ENCODE measurements at regions not wholly inside any gene's neighbourhood (a gene's known extent, or its start where the extent isn't known, plus 50 kb on each side); places are given as distances from the start of the nearest gene placed in this dataset.

DNA sequence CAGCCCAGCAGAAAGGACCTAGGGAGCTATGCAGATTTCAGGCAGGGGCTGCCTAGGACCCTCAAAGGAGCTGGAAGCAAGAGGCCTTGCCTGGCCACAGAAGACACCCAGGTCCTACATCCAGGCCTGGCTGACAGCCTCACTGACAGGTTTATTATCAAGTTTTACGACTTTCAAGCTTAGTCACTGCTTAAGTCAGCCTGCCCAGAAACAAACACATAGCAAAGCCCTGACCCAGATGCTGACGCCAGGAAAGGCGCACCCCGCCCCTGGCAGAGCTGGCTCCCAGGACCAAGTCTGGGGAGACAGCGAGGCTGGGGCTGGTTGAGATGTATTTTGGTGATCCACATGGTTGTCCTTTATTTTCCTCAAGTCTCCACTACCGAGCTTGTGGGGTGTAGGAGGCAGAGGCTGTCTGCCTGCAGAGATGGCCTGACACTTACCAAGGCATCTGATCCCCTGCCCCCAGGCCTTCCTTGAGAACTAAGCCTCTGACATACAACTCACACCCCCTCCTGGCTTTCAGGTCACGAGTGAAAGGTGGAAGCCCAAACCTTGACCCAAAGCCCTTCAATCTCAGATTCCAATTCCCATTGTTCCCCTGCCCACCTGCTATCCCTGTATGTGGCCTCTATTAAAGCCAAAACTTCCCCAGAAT lies 80.7 kb upstream of the EMX2 start (continued):
- TF ChIP-seq GLIS1 (tag by site-specific recombination; IDR thresholded peaks at IDR 0.05) (peak; percentile 13; the same call in 1 of the 2 replicates), ZNF2 (tag by site-specific recombination; IDR thresholded peaks at IDR 0.05) (peak; percentile 36; the same call in 1 of the 2 replicates), ZNF600 (tag by site-specific recombination; IDR thresholded peaks at IDR 0.05) (no peak), ZNF146 (tag by site-specific recombination; IDR thresholded peaks at IDR 0.05) (0 out of 2 replicates have a peak, but pooled peaks have one; percentile 2), ZXDB (tag by site-specific recombination; IDR thresholded peaks at IDR 0.05) (peak; percentile 55; the same call in 1 of the 2 replicates), ZNF629 (tag by site-specific recombination; IDR thresholded peaks at IDR 0.05) (peak; percentile 91), KLF7 (tag by site-specific recombination; IDR thresholded peaks at IDR 0.05; ENCODE audit: borderline replicate concordance) (0 out of 2 replicates have a peak, but pooled peaks have one; percentile 54), ZEB2 (tag by site-specific recombination; IDR thresholded peaks at IDR 0.05) (peak; percentile 73; the same call in 1 of the 2 replicates), ZNF184 (tag by site-specific recombination; IDR thresholded peaks at IDR 0.05) (0 out of 2 replicates have a peak, but pooled peaks have one; percentile 39), SCRT1 (tag by site-specific recombination; IDR thresholded peaks at IDR 0.05; ENCODE audit: borderline replicate concordance) (no peak), ZNF394 (tag by site-specific recombination; IDR thresholded peaks at IDR 0.05; ENCODE audit: borderline replicate concordance) (peak; percentile 32; the same call in 1 of the 2 replicates), SP7 (tag by site-specific recombination; IDR thresholded peaks at IDR 0.05) (peak; percentile 89), ZFP3 (tag by site-specific recombination; IDR thresholded peaks at IDR 0.05; ENCODE audit: low read depth) (no peak), ZBTB17 (tag by site-specific recombination; IDR thresholded peaks at IDR 0.05) (peak; percentile 55), IKZF3 (tag by site-specific recombination; IDR thresholded peaks at IDR 0.05) (peak; percentile 31; the same call in 1 of the 2 replicates), ZNF510 (tag by site-specific recombination; IDR thresholded peaks at IDR 0.05; ENCODE audit: insufficient replicate concordance) (no peak), ZNF10 (tag by site-specific recombination; IDR thresholded peaks at IDR 0.05) (peak; percentile 54; the same call in 1 of the 2 replicates), ZNF660 (tag by site-specific recombination; IDR thresholded peaks at IDR 0.05) (peak; percentile 61; the same call in 1 of the 2 replicates), ZNF843 (tag by site-specific recombination; IDR thresholded peaks at IDR 0.05) (peak; percentile 76), KLF1 (tag by site-specific recombination; IDR thresholded peaks at IDR 0.05) (peak; percentile 37; the same call in 1 of the 2 replicates), KLF16 (tag by site-specific recombination; IDR thresholded peaks at IDR 0.05) (0 out of 2 replicates have a peak, but pooled peaks have one; percentile 22), HOXD13 (CRISPR knock-in tag; IDR thresholded peaks at IDR 0.05; ENCODE audit: borderline replicate concordance) (peak; percentile 50; the same call in 1 of the 2 replicates), SCRT2 (tag by site-specific recombination; IDR thresholded peaks at IDR 0.05) (0 out of 2 replicates have a peak, but pooled peaks have one; percentile 17), ZNF837 (tag by site-specific recombination; IDR thresholded peaks at IDR 0.05) (no peak)
- TF ChIP-seq, protein P1, sequence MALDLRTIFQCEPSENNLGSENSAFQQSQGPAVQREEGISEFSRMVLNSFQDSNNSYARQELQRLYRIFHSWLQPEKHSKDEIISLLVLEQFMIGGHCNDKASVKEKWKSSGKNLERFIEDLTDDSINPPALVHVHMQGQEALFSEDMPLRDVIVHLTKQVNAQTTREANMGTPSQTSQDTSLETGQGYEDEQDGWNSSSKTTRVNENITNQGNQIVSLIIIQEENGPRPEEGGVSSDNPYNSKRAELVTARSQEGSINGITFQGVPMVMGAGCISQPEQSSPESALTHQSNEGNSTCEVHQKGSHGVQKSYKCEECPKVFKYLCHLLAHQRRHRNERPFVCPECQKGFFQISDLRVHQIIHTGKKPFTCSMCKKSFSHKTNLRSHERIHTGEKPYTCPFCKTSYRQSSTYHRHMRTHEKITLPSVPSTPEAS (tag by site-specific recombination; IDR thresholded peaks at IDR 0.05), result no peak
- TF ChIP-seq, protein P2, sequence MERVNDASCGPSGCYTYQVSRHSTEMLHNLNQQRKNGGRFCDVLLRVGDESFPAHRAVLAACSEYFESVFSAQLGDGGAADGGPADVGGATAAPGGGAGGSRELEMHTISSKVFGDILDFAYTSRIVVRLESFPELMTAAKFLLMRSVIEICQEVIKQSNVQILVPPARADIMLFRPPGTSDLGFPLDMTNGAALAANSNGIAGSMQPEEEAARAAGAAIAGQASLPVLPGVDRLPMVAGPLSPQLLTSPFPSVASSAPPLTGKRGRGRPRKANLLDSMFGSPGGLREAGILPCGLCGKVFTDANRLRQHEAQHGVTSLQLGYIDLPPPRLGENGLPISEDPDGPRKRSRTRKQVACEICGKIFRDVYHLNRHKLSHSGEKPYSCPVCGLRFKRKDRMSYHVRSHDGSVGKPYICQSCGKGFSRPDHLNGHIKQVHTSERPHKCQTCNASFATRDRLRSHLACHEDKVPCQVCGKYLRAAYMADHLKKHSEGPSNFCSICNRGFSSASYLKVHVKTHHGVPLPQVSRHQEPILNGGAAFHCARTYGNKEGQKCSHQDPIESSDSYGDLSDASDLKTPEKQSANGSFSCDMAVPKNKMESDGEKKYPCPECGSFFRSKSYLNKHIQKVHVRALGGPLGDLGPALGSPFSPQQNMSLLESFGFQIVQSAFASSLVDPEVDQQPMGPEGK (tag by site-specific recombination; IDR thresholded peaks at IDR 0.05), result peak; percentile 74
- TF ChIP-seq, protein P3, sequence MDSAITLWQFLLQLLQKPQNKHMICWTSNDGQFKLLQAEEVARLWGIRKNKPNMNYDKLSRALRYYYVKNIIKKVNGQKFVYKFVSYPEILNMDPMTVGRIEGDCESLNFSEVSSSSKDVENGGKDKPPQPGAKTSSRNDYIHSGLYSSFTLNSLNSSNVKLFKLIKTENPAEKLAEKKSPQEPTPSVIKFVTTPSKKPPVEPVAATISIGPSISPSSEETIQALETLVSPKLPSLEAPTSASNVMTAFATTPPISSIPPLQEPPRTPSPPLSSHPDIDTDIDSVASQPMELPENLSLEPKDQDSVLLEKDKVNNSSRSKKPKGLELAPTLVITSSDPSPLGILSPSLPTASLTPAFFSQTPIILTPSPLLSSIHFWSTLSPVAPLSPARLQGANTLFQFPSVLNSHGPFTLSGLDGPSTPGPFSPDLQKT (IDR thresholded peaks at IDR 0.05; ENCODE audit: borderline replicate concordance, low read depth, low read length), result no peak
- TF ChIP-seq, protein P4, sequence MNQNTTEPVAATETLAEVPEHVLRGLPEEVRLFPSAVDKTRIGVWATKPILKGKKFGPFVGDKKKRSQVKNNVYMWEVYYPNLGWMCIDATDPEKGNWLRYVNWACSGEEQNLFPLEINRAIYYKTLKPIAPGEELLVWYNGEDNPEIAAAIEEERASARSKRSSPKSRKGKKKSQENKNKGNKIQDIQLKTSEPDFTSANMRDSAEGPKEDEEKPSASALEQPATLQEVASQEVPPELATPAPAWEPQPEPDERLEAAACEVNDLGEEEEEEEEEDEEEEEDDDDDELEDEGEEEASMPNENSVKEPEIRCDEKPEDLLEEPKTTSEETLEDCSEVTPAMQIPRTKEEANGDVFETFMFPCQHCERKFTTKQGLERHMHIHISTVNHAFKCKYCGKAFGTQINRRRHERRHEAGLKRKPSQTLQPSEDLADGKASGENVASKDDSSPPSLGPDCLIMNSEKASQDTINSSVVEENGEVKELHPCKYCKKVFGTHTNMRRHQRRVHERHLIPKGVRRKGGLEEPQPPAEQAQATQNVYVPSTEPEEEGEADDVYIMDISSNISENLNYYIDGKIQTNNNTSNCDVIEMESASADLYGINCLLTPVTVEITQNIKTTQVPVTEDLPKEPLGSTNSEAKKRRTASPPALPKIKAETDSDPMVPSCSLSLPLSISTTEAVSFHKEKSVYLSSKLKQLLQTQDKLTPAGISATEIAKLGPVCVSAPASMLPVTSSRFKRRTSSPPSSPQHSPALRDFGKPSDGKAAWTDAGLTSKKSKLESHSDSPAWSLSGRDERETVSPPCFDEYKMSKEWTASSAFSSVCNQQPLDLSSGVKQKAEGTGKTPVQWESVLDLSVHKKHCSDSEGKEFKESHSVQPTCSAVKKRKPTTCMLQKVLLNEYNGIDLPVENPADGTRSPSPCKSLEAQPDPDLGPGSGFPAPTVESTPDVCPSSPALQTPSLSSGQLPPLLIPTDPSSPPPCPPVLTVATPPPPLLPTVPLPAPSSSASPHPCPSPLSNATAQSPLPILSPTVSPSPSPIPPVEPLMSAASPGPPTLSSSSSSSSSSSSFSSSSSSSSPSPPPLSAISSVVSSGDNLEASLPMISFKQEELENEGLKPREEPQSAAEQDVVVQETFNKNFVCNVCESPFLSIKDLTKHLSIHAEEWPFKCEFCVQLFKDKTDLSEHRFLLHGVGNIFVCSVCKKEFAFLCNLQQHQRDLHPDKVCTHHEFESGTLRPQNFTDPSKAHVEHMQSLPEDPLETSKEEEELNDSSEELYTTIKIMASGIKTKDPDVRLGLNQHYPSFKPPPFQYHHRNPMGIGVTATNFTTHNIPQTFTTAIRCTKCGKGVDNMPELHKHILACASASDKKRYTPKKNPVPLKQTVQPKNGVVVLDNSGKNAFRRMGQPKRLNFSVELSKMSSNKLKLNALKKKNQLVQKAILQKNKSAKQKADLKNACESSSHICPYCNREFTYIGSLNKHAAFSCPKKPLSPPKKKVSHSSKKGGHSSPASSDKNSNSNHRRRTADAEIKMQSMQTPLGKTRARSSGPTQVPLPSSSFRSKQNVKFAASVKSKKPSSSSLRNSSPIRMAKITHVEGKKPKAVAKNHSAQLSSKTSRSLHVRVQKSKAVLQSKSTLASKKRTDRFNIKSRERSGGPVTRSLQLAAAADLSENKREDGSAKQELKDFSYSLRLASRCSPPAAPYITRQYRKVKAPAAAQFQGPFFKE (tag by site-specific recombination; IDR thresholded peaks at IDR 0.05; ENCODE audit: borderline replicate concordance), result no peak

All from HEK293 (cell line).